Fibroblast of skin of back (primary cell): ENCODE measurements at regions not wholly inside any gene's neighbourhood (a gene's known extent, or its start where the extent isn't known, plus 50 kb on each side); places are given as distances from the start of the nearest gene placed in this dataset.
"Not testable (repeated sequence)": the region's sequence is repeated elsewhere in the genome, so short reads cannot be mapped to it uniquely, and the experiment has no call there.

ENCODE experiments used
- DNase-seq: peaks from one replicate; pipeline ENCODE4 v3.0.0-alpha.2; 2013

DNA sequence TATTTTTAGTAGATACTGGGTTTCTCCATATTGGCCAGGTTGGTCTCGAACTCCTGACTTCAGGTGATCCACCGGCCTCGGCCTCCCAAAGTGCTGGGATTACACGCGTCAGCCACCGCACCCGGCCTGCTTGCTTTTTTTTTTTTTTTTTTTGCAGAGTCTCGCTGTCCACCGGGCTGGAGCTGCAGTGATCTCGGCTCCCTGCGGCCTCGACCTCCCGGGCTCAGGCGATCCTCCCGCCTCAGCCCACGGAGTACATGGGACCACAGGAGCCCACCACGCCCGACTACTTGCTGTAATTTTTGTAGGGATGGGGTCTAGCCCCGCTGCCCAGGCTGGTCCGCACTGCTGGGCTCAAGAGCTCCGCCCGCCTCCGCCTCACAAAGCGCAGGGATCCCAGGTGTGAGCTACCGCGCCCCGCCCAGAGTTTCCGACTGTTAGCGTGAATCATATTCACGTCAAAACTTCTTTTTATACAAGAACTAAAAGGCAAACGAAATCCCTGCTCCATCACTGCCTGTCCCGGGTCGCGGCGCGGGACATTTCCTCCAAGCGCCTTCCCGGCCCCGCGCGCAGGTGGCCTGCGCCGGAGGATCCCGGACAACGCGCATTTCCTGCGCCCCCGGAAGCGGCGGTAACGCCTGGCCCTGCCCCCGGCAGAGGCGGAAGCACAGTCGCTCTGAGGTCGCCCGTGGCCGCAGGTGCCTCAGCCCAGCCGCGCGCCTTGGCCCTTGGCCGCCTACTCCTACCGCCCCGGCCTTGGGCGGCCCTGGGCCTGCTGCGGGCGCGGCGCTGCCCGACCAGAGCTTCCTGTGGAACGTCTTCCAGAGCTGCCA, 50.9 kb upstream of the APOD start:
- not testable (repeated sequence) for DNase-seq
